Adrenal gland (tissue), 9 donors: ENCODE measurements at regions not wholly inside any gene's neighbourhood (a gene's known extent, or its start where the extent isn't known, plus 50 kb on each side); places are given as distances from the start of the nearest gene placed in this dataset.

Experiments
- DNase-seq, 7 donors: peaks; one replicate each; pipeline ENCODE4 v3.0.0-alpha.2; 2019 to 2020
- H3K27ac ChIP-seq, 5 donors: fragments of 200-600 bp; sonication (generic) in 4 of 5; 1 replicate in 3 of 5; 2 replicates in 2 of 5; pipeline versions ENCODE4 v1.5.1 to v1.8.0; 2016 to 2020; ENCODE audit warnings: mild to moderate bottlenecking in 1 of 5
- H3K27me3 ChIP-seq: fragments of 200-600 bp; 2 replicates; pipeline ENCODE4 v1.8.0; 2021
- H3K36me3 ChIP-seq, 2 donors: fragments of 200-600 bp; replicated peaks in 1 of 2; 1 replicate in 1 of 2; 2 replicates in 1 of 2; pipeline versions ENCODE4 v1.5.1 to v1.8.0; 2018 to 2022
- H3K4me1 ChIP-seq, 2 donors: fragments of 200-600 bp; replicated peaks in 1 of 2; 1 replicate in 1 of 2; 2 replicates in 1 of 2; pipeline versions ENCODE4 v1.5.1 to v1.8.0; 2018 to 2021
- H3K4me3 ChIP-seq, 4 donors: fragments of 200-600 bp; sonication (generic) in 3 of 4; one replicate each; pipeline ENCODE4 v1.5.1; 2016 to 2018
- H3K9me3 ChIP-seq, 3 donors: fragments of 200-600 bp; sonication (generic) in 1 of 3; replicated peaks in 1 of 3; 1 replicate in 2 of 3; 2 replicates in 1 of 3; pipeline versions ENCODE4 v1.5.1 to v1.8.0; 2016 to 2021
- CTCF ChIP-seq, 6 experiments: fragments of 450-650 bp in 4 of 6; fragments of 200-600 bp in 2 of 6; sonication (generic) in 1 of 6; IDR thresholded peaks; 1 replicate in 5 of 6; 2 replicates in 1 of 6; pipeline versions ENCODE4 v1.5.1 to v1.8.0; 2016 to 2021; ENCODE audit warnings: antibody characterized with exemption in 6 of 6, mild to moderate bottlenecking in 2 of 6, moderate library complexity in 1 of 6
- POLR2A ChIP-seq, 2 donors: fragments of 450-650 bp; IDR thresholded peaks; one replicate each; pipeline ENCODE4 v1.6.1; 2017; ENCODE audit warnings: antibody characterized with exemption in 2 of 2, mild to moderate bottlenecking in 2 of 2, moderate library complexity in 1 of 2
- WGBS, 4 donors: extraction: QIAGEN DNeasy Blood & Tissue Kit in 2 of 4; methylation state at CpG; one replicate each; pipeline versions ENCODE4 v1.1.5 to v1.1.7; 2013 to 2017; 5-methylcytosine and 5-hydroxymethylcytosine counted together
- intact Hi-C, 2 donors: fragments of 100-400 bp; cut with DNase I; formaldehyde crosslinking; loops; one replicate each; pipeline versions ENCODE4 v1.14.1 to v1.15.0; 2022 to 2023
- donor health status: healthy with polysubstance abuse.
- donor health status: Bipolar disorder and iron deficiency.
- donor health status: DM: yes; HTN: yes; CAD: no.
- donor health status: DM: no; HTN: no; CAD: no.
- donor health status: DM: no; HTN: no; CAD: no.

GRCh38 chr14:40318211-40318719 is 886.0 kb upstream of the FBXO33 start:
- TF ChIP-seq POLR2A (IDR thresholded peaks at IDR 0.05) (no peak), CTCF (IDR thresholded peaks at IDR 0.05) (no peak)
- DNase-seq: no peak
- no peak overlapping the region for H3K27ac ChIP-seq
- H3K4me1 ChIP-seq: no peaks in the 10 kb centered on the region
- peaks cover 0 to 8% (median 0%) of the 10 kb centered on the region in 3 donors for H3K9me3 ChIP-seq
- intact Hi-C loops: no loop called here
- no peaks in the 10 kb centered on the region for H3K36me3 ChIP-seq
- H3K4me3 ChIP-seq: no peak overlapping the region
- H3K27me3 ChIP-seq: no peaks in the 10 kb centered on the region
- 6 to 10% (median 7%) methylated on average over 2 of the region's 2 CpGs for WGBS, 4 donors

GRCh38 chr14:40317690-40318089 is 885.5 kb upstream of the FBXO33 start:
- intact Hi-C loops: no loop called here
- Histone ChIP-seq H3K27me3 (no peaks in the 10 kb centered on the region), H3K4me1 (no peaks in the 10 kb centered on the region), H3K9me3 (peaks cover 0 to 8% (median 0%) of the 10 kb centered on the region in 3 donors), H3K4me3 (no peak overlapping the region), H3K36me3 (no peaks in the 10 kb centered on the region), H3K27ac (no peak overlapping the region)
- TF ChIP-seq CTCF (IDR thresholded peaks at IDR 0.05) (no peak), POLR2A (IDR thresholded peaks at IDR 0.05) (no peak)
- no peak for DNase-seq
- WGBS, 4 donors: 86 to 91% (median 86%) methylated on average over 1 of the region's 1 CpG

- 60 to 78% (median 74%) methylated on average over 2 of the region's 2 CpGs for WGBS, 4 donors
- intact Hi-C loops: no loop called here
- peaks cover 0 to 8% (median 0%) of the 10 kb centered on the region in 3 donors for H3K9me3 ChIP-seq
These were observed 880.1 kb upstream of the FBXO33 start for GRCh38 chr14:40312296-40312695.

GRCh38 chr14:40309124-40309523 is 876.9 kb upstream of the FBXO33 start:
- DNase-seq: no peak
- Histone ChIP-seq H3K27ac (no peak overlapping the region), H3K4me1 (no peaks in the 10 kb centered on the region), H3K36me3 (no peaks in the 10 kb centered on the region), H3K9me3 (peaks cover 0 to 5% (median 0%) of the 10 kb centered on the region in 3 donors), H3K4me3 (no peak overlapping the region), H3K27me3 (no peaks in the 10 kb centered on the region)
- WGBS, 4 donors: 69 to 80% (median 77%) methylated on average over 1 of the region's 1 CpG
- intact Hi-C loops: no loop called here
- no peak for TF ChIP-seq POLR2A (IDR thresholded peaks at IDR 0.05)
- no peak for TF ChIP-seq CTCF (IDR thresholded peaks at IDR 0.05)

More at GRCh38 chr14:40312296-40312695, 880.1 kb upstream of the FBXO33 start:
- TF ChIP-seq POLR2A (IDR thresholded peaks at IDR 0.05) (no peak), CTCF (IDR thresholded peaks at IDR 0.05) (no peak)
- no peak for DNase-seq
- Histone ChIP-seq H3K27ac (no peak overlapping the region), H3K36me3 (no peaks in the 10 kb centered on the region), H3K27me3 (no peaks in the 10 kb centered on the region), H3K4me1 (no peaks in the 10 kb centered on the region), H3K4me3 (no peak overlapping the region)
